ENCODE measurements at regions not wholly inside any gene's neighbourhood (a gene's known extent, or its start where the extent isn't known, plus 50 kb on each side); places are given as distances from the start of the nearest gene placed in this dataset.

DNA sequence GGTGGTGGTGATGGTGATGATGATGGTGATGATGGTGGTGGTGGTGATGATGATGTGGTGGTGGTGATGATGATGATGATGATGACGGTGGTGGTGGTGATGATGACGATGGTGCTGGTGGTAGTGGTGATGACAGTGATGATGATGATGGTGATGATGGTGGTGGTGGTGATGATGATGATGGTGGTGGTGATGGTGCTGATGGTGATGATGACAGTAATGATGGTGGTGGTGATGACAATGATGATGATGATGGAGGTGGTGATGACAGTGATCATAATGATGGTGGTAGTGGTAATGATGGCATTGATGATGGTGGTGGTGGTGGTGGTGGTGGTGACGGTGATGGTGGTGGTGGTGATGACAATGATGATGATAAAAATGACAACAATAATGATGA is 52.1 kb upstream of the ANO1 start:
- no peak overlapping the region for H3K4me2 ChIP-seq (ENCODE audit: insufficient read depth, insufficient read length, low read length)
- no peaks in the 10 kb centered on the region for H3K4me1 ChIP-seq (ENCODE audit: insufficient read depth, low read length)
- H3K4me3 Mint-ChIP-seq: no peak overlapping the region
- H3K23ac ChIP-seq (ENCODE audit: insufficient read length, low read depth, low read length): peak overlapping the region; percentile 20
- H3K9ac ChIP-seq (ENCODE audit: extremely low read depth, insufficient read length, low read length): no peak overlapping the region
- no peak overlapping the region for H4K8ac ChIP-seq (replicated peaks; ENCODE audit: insufficient read length, low read depth, low read length)
- no peaks in the 10 kb centered on the region for H3K27me3 ChIP-seq (ENCODE audit: insufficient read depth, low read length)
- TF ChIP-seq, protein P1, sequence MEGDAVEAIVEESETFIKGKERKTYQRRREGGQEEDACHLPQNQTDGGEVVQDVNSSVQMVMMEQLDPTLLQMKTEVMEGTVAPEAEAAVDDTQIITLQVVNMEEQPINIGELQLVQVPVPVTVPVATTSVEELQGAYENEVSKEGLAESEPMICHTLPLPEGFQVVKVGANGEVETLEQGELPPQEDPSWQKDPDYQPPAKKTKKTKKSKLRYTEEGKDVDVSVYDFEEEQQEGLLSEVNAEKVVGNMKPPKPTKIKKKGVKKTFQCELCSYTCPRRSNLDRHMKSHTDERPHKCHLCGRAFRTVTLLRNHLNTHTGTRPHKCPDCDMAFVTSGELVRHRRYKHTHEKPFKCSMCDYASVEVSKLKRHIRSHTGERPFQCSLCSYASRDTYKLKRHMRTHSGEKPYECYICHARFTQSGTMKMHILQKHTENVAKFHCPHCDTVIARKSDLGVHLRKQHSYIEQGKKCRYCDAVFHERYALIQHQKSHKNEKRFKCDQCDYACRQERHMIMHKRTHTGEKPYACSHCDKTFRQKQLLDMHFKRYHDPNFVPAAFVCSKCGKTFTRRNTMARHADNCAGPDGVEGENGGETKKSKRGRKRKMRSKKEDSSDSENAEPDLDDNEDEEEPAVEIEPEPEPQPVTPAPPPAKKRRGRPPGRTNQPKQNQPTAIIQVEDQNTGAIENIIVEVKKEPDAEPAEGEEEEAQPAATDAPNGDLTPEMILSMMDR (conservative IDR thresholded peaks at IDR 0.05): no peak
- H3K56ac ChIP-seq (ENCODE audit: insufficient read length, low read depth, low read length): no peak overlapping the region
- H3K18ac ChIP-seq (ENCODE audit: insufficient read length, low read depth, low read length): no peak overlapping the region
- no peak overlapping the region for H2BK12ac ChIP-seq (ENCODE audit: insufficient read length, low read depth, low read length)
- no peak overlapping the region for H4K91ac ChIP-seq (ENCODE audit: insufficient read length, low read depth, low read length)
- no peaks in the 10 kb centered on the region for H4K20me1 ChIP-seq (ENCODE audit: control insufficient read depth, insufficient read depth, insufficient read length)
- H2BK120ac ChIP-seq (ENCODE audit: low read depth, low read length, poor library complexity, severe bottlenecking): no peak overlapping the region
- H3K27ac ChIP-seq (ENCODE audit: insufficient read length, low read depth, low read length): no peak overlapping the region
- no peak overlapping the region for H3K27ac Mint-ChIP-seq
- H4K5ac ChIP-seq (ENCODE audit: insufficient read length, low read depth, low read length): no peak overlapping the region
- no peaks in the 10 kb centered on the region for H3K9me3 ChIP-seq (ENCODE audit: control insufficient read depth, low read depth, low read length)
- no peak overlapping the region for H3K4ac ChIP-seq (ENCODE audit: low read depth, low read length)
- H2BK5ac ChIP-seq (ENCODE audit: insufficient read length, low read length): no peak overlapping the region
- peaks cover 4 to 5% of the 10 kb centered on the region in 2 experiments; a peak in 2 of 4 replicates for H3K4me1 Mint-ChIP-seq
- H3K14ac ChIP-seq (ENCODE audit: insufficient read depth, low read length): no peak overlapping the region
- no peaks in the 10 kb centered on the region for H3K79me2 ChIP-seq (ENCODE audit: insufficient read depth, low read length)
- no peak for DNase-seq
- H2AFZ ChIP-seq (ENCODE audit: low read length): no peak overlapping the region
- H2BK15ac ChIP-seq (ENCODE audit: low read depth, low read length): no peak overlapping the region
- no peak overlapping the region for H3T11ph ChIP-seq (ENCODE audit: low read length)
- H3K27me3 Mint-ChIP-seq (ENCODE audit: low read depth): peaks cover 15% of the 10 kb centered on the region
- no peak overlapping the region for H2BK20ac ChIP-seq (ENCODE audit: low read depth, low read length, poor library complexity, severe bottlenecking)
- WGBS (ENCODE audit: extremely low coverage, insufficient read length, low lambda C conversion rate): no CpG with 5 or more reads among the region's 3 CpGs
- H2AK5ac ChIP-seq (ENCODE audit: insufficient read length, low read length): no peak overlapping the region
- no peaks in the 10 kb centered on the region for H3K79me1 ChIP-seq (ENCODE audit: insufficient read depth, low read depth, low read length, poor library complexity, severe bottlenecking)
- no peaks in the 10 kb centered on the region for H3K9me3 Mint-ChIP-seq
- no peaks in the 10 kb centered on the region for H3K23me2 ChIP-seq (ENCODE audit: insufficient read length, low read depth, low read length, poor library complexity, severe bottlenecking)
- no peaks in the 10 kb centered on the region for H3K36me3 Mint-ChIP-seq (ENCODE audit: insufficient read depth in 1 of 3, low read depth in 3 of 3)
